ENCODE measurements at regions not wholly inside any gene's neighbourhood (a gene's known extent, or its start where the extent isn't known, plus 50 kb on each side); places are given as distances from the start of the nearest gene placed in this dataset.

DNA sequence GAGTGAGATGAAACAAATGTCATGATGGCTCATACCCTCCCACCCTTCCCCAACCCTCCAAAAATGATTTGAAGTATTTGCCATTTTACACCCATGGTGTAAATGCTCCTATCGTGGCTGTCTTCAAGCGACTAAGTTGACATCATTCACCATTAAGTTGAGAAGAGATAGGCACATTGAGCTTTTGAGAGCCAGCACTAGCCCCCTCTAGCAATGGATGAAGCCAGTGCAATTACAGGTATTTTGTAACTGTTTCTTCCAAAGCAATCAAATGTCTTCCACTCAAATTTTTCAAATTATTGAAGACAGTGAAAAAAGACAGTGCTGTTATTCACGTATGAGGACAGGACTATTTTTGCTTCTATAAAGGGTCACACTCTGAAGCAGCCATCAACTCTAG lies 371.5 kb upstream of the KLF4 start:
- TF ChIP-seq, protein P1, sequence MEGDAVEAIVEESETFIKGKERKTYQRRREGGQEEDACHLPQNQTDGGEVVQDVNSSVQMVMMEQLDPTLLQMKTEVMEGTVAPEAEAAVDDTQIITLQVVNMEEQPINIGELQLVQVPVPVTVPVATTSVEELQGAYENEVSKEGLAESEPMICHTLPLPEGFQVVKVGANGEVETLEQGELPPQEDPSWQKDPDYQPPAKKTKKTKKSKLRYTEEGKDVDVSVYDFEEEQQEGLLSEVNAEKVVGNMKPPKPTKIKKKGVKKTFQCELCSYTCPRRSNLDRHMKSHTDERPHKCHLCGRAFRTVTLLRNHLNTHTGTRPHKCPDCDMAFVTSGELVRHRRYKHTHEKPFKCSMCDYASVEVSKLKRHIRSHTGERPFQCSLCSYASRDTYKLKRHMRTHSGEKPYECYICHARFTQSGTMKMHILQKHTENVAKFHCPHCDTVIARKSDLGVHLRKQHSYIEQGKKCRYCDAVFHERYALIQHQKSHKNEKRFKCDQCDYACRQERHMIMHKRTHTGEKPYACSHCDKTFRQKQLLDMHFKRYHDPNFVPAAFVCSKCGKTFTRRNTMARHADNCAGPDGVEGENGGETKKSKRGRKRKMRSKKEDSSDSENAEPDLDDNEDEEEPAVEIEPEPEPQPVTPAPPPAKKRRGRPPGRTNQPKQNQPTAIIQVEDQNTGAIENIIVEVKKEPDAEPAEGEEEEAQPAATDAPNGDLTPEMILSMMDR (IDR thresholded peaks at IDR 0.05; ENCODE audit: insufficient read depth, low read depth, low read length): no peak
- no peak for TF ChIP-seq EZH2 (IDR thresholded peaks at IDR 0.05; ENCODE audit: insufficient read depth, low read length)

Data from astrocyte (in vitro differentiated cells and primary cell).